AG04449 (cell line): ENCODE measurements at regions not wholly inside any gene's neighbourhood (a gene's known extent, or its start where the extent isn't known, plus 50 kb on each side); places are given as distances from the start of the nearest gene placed in this dataset.

Experiments
- CTCF ChIA-PET: fragments of 350-600 bp; formaldehyde crosslinking; extraction: SDS; loops from one replicate; lab custom pipeline; 2021; ENCODE audit warnings: antibody characterized with exemption; lab: Yijun Ruan, JAX
- POLR2A ChIA-PET: fragments of 400-600, 350-600 bp; formaldehyde crosslinking; extraction: SDS; loops from one replicate; lab custom pipeline; 2020; ENCODE audit warnings: antibody characterized with exemption, inconsistent platforms; lab: Yijun Ruan, JAX
- DNase-seq: peaks from one replicate; pipeline ENCODE4 v3.0.0-alpha.2; 2010; ENCODE audit warnings: low read depth, low spot score
- H3K4me3 ChIP-seq: 2 replicates; pipeline ENCODE4 v1.5.1; 2011; ENCODE audit warnings: low read depth, mild to moderate bottlenecking, control low read depth, low read length
- TF ChIP-seq, protein P1 (sequence below): IDR thresholded peaks from one replicate; pipeline ENCODE4 v1.5.1; 2011; ENCODE audit warnings: mild to moderate bottlenecking, moderate library complexity, low read length, control low read depth, inconsistent platforms; ENCODE audit not compliant: insufficient read depth; ENCODE audit errors: missing control alignments

DNA sequence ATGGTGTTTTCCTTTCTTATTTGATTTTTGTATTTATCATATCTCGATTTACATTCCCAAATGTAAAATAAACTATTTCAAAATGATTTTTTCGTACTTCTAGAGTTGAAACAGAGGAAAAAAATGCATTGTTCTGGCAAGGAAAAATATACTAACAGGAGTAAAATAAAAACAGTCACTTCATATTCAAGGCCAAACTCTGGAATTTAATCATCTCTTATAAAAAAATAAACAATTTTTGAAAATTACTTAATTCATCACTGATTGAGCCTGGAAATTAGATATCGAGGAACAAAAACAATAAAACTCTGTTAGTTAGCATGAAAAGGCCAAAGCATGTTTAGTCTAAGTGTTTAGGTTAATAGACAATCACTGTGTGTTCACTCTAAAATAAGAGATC lies 61.1 kb upstream of the PALM2AKAP2 start:
- no peak overlapping the region for H3K4me3 ChIP-seq
- no peak for DNase-seq
- ChIA-PET CTCF (no interaction called here), POLR2A (no interaction called here)
- TF ChIP-seq, protein P1, sequence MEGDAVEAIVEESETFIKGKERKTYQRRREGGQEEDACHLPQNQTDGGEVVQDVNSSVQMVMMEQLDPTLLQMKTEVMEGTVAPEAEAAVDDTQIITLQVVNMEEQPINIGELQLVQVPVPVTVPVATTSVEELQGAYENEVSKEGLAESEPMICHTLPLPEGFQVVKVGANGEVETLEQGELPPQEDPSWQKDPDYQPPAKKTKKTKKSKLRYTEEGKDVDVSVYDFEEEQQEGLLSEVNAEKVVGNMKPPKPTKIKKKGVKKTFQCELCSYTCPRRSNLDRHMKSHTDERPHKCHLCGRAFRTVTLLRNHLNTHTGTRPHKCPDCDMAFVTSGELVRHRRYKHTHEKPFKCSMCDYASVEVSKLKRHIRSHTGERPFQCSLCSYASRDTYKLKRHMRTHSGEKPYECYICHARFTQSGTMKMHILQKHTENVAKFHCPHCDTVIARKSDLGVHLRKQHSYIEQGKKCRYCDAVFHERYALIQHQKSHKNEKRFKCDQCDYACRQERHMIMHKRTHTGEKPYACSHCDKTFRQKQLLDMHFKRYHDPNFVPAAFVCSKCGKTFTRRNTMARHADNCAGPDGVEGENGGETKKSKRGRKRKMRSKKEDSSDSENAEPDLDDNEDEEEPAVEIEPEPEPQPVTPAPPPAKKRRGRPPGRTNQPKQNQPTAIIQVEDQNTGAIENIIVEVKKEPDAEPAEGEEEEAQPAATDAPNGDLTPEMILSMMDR: no peak

DNA sequence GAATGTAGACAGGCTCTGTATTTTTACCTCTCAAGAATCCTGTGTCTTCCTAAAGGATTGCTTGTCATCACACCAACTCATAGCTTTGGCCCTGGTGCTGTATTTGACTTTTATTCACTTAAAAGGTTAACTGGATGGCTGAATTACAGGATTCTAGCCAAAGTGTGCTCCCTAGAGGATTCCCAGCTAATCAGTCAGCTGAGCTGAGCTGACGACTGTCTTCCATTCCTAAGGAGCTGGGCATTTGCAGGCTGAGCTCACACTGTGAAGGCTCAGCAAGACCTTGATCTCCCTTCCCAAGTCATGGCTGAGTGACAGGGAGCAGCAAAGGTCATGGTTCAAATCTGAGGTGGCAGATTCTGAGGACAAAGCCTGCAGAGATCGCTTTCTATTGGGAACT lies 59.0 kb upstream of the PALM2AKAP2 start:
- CTCF ChIA-PET: interaction anchor here (1.0 to 1.5 kb wide), 3 partner anchors 10 to 26 kb away, joined by 3 read pairs; no protein-coding TSS in a partner anchor
- TF ChIP-seq, protein P1: no peak
- DNase-seq: no peak
- POLR2A ChIA-PET: no interaction called here
- H3K4me3 ChIP-seq: no peak overlapping the region

DNA sequence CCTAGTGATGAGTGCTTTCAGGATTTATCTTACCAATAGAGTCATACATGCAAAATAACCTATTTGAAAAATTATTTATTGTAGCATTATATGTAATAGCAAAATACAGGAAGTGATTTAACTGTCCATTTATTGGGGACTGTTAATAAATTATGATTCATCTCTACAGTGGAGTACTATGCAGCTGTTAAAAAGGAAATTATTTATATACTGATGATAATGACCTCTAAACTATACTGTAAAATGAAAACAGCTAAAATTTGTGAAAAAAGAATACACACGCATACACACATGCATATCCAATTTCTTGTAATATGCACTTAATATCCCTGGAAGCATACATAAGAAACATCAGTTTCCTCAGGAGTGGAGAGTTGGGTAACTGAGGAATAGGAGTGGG lies 58.0 kb upstream of the PALM2AKAP2 start:
- DNase-seq: no peak
- TF ChIP-seq, protein P1: no peak
- H3K4me3 ChIP-seq: no peak overlapping the region
- CTCF ChIA-PET: no interaction called here
- POLR2A ChIA-PET: no interaction called here

DNA sequence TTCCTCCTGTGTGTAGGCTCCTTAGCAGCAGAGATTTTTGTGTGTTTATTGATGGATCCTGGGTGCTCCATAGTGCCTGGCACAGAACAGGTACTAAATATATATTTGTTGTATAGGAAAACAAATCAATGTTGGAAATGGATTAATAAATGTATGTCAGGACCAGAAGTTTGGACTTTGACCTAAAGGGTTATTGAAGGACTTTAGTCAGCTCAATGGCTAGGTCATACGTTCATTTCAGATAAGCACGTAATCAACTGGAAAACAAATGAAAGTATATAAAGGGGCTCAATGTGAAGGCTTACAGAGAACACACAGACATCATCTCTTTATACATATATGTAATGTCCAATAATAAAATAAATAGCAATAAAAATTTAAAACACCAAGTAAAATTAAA lies 56.2 kb upstream of the PALM2AKAP2 start:
- ChIA-PET CTCF (no interaction called here), POLR2A (no interaction called here)
- DNase-seq: no peak
- TF ChIP-seq, protein P1: no peak
- H3K4me3 ChIP-seq: no peak overlapping the region

DNA sequence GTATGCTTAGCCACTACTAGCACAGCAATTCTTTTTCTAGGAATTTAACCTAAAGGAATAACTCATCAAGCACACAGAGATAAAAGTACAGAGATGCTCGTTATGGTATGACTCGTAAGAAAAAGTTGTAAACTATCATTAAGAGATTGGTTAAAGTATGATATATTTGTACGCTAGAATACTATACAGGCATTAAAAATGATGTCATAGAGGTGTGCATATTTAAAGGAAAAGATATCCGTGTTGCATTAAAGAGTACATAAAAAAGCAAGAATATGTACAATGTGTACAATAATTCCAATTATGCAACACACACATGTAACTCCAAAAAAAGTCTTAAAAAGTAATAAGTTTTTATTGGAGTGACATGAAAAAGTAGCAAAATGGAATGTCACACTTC lies 54.5 kb upstream of the PALM2AKAP2 start:
- DNase-seq: no peak
- TF ChIP-seq, protein P1: no peak
- no peak overlapping the region for H3K4me3 ChIP-seq
- ChIA-PET CTCF (interaction anchor here (1.5 kb wide), 1 partner anchor 151 kb away, joined by 4 read pairs; no protein-coding TSS in a partner anchor), POLR2A (no interaction called here)

DNA sequence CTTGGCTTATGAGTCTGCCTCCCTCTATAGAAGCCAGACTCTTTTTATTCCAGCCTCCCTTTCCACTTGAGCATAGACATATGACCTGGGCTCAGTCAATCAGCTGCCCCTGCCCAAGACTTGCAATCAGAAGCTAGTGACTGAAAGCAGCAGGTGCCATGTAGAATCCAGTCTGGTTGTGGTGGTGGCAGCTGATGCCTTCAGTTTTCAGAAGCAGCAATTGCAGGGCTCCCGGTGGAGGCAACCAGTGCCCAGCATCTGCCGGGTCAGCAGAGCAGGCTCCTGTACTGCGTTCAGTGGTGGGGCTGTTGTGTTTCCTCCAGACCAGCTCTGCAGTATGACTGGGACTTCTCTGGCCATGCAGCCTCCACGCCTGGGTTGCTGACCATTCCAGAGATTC lies 53.9 kb upstream of the PALM2AKAP2 start:
- CTCF ChIA-PET: no interaction called here
- POLR2A ChIA-PET: no interaction called here
- TF ChIP-seq, protein P1: no peak
- H3K4me3 ChIP-seq: no peak overlapping the region
- no peak for DNase-seq
